GM21825 (cell line): ENCODE measurements at regions not wholly inside any gene's neighbourhood (a gene's known extent, or its start where the extent isn't known, plus 50 kb on each side); places are given as distances from the start of the nearest gene placed in this dataset.

ENCODE experiments used
- ATAC-seq: cut with Tn5 transposase; IDR thresholded peaks from one replicate; pipeline ENCODE4 v1.9.1; 2021; ENCODE audit warnings: mild to moderate bottlenecking, moderate library complexity; ENCODE audit not compliant: unreplicated experiment

DNA sequence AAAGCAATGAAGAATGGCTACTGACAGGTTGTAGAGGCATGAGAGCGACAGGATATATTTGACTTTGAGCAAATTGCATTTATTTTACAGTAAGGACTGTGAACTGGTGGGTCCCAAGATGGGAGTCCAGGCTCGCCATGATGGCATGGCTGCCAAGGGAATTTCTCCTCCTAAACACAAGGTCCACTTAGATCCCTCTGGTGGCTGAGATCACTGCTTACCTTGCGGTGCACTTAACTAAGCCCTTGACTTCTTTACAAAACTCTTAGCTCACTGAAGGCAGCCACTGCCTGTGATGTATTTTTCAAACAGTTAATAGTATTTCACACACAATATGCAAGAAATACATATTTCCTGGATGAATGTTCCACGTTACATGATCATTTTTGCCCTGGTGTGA lies 50.3 kb upstream of the SORBS2 start:
- ATAC-seq, result no peak

DNA sequence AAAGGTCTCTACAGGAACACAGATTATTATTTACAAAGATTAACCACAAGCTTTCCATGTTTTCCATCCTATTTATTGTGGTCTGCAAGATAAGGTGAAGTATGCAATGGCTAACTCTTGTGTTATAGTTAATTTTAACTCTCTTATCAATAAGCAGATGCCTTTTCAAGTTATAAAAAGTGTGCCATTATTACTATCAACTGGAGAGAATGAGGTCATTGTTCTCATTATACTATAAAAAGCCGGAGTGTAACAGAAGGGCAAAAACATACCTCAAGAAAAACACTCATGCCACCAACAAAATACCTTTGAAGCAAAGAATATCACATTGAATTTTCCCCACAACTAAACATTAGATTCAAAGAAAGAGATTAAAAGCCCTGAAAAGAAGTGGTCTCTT lies 52.0 kb upstream of the SORBS2 start:
- no peak for ATAC-seq

DNA sequence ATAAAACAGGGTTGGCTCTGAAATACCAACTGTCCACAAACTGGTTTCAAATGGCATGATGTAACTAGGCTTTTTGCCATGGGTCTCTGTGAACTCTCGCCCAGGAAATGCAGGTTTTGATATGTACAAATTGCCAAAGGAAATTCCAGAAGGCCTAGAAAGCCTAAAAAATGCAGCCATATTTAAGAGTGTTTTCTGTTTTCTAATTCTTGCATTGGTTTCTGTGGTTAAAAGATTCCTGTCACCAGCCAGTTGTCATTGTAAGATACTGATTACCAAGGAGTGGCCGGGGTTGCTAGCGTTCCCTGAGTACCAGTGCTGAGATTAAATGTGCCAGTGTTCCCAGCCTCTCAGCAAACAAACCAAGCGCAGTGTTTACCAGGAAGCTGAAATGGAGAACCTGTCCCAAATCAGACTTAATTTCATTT lies 53.9 kb upstream of the SORBS2 start:
- ATAC-seq, result no peak

DNA sequence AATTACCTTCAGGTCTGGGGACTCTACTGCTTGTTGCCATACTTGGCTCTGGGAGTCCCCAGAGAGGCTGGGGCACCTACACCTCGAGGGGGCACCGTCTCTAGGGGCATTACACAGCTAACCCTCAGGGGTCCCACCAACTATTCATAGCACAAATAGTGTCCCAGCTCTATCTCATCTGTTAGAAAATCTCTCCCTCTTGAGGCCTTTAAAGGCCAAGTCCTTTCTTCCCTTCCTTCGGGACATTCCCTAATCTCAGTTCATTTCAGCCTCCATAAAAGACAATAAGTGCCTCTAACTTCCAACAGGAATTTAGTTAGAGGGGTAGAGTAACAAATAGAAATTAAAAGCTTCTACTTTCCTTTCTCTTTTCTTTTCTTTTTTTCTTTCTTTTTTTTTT lies 55.8 kb upstream of the SORBS2 start:
- no peak for ATAC-seq

DNA sequence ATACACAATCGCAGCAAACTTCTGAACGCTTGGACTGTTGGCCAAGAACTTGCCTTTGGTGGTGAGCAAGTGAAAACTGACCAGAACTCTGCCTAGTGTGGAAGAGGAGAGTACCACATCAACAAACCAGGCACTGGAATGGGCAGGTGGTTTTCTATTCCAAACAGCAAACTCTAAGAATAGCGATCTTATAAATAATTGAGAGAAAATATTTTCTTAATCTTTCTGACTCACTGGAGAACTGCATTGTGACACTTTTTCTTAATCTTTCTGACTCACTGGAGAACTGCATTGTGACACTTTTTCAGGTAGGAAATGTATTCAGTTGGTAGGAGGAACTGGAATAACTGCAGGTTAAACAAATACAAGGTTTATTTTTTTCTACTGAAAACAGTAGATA lies 57.0 kb upstream of the SORBS2 start:
- no peak for ATAC-seq

DNA sequence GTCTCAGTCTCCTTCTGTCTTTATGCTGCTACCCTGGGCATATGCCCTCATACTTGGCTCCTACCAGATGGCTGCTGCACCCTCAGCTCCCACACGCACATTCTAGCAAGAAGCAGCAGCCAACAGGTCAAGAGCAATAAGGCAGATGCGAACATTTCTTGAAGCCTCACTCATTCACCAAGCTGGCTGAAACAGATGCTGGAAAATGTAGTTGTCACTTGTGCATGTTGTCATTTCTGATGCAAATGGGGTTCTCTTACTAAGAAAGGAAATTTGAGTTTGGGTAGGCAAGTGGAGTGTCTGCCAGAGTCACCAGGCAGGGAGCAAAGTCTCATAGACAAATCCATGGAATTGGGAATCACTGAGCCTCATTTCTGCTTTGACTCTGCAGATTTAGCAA lies 57.4 kb upstream of the SORBS2 start:
- no peak for ATAC-seq

DNA sequence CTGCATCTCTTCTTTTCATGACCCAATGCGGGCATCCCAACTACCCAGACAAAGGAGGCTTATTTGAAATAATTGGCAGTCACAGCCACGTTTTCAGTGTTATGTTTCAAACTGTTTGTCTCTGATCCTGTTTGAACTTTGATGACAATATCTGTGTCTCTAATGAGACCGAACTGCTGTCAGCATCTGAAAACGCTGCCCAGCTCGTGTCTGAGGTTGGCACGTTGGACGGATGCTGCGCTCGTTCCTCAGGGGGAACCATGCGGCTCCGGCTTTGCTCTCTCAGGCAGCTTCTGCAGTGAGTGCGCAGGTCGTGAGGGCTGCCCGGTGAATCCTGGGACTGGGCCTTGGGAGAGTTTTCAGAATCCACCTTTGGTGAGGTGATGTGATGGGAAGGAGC lies 58.4 kb upstream of the SORBS2 start:
- no peak for ATAC-seq

DNA sequence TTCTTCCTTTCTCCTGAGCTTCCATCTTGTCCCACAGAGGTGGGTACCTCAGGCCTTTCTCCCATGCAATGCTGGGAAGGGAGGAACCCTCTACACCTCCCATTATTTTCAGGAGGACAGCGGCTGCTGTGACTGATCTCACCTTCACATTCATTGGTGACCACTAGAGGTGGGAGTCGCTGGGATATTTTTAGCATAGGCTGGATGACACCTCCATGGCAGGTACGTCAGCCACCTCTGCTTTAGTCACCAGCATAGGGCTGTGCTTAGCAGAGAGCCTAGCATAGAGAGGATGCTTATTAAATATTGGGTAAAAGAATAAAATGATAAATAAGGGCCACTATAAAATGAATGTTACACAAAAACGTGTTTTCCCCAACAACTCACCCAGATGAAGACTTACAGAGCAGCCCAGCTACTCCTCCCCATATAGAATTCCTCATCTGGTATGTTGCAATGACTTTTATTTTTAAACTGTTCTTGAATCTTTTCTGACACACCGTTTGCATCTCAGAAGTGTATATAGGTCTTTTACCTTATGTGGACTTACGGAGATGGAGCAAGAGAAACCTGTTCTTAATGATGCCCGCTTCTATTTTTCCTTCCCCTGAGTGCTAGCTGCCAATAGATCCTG lies 60.9 kb upstream of the SORBS2 start:
- no peak for ATAC-seq

DNA sequence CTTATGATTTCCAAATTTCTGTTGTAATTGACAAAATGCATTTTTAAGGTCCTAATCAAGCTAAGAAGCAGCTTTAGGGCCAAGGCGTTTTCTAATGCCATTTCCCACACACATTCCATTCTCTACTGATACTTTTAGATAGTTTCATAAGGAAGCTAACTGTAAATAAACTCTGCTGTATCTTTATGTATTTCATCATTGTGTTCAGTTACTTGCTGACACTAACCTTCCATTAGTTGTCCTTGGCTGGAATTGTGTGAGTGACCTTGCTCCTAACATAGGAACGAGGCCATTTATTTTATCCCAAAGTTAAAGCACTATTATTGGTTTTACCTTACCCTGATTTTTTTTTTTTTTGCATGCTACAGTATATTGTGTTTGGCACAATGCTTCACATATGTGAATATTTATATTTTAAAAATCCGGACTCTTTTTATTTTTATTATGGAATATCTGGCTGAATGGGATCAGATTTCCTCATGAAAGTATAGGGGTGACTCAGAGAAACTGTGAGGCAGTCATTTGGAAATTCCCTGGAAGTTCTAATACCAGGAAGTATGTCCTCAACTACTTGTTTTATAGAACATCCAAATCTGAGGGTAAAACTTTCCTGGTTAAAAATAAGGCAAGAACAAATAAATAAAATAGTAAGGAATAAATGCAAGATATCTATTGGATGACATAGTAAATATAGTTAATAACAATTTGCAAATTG lies 62.7 kb upstream of the SORBS2 start:
- ATAC-seq, result no peak

DNA sequence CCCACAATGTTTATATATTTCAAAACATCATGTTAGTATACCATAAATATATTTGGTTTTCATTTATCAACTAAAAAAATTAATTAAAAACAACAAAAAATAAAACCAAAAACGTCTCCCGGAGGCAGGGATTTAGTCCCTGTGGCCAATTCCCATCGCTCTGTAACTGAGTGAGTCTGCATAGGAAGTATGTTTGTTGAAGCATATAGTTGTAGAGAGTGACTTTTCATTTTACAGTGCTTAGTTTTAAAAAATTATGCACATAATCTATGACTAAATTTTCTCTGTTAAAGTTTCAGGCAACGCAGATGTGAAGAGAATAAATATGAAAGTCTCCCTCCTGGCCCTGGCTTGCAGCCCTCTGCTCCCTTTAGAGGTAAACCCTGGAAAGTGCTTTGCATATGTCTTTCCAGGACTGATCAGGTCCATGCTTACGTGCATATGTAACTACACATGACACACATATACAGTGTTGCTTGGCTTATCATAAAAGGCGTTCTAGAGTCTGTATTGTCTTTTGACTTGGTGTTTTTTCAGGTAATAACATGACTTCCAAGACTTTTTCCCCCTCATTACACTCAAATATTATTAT lies 63.4 kb upstream of the SORBS2 start:
- ATAC-seq, result no peak

DNA sequence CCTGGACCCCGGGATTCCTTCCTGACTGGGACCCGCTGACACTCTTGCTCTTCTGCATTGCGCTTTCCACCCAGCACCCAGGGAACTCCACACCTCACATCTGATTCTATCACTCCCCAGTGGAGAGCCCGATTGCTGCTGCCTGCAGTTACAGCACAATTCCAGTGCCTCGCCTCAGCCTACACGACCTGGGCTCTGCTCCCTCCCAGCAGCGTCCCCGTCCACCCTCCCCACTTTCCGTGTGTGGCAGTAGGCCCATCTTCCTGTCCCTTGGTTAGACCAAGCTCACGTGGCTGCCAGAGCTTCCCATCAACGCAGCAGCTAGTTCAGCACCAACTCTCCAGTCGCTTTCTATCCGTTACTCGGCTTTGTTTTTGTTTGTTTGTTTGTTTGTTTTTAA lies 66.6 kb upstream of the SORBS2 start:
- ATAC-seq, result no peak

DNA sequence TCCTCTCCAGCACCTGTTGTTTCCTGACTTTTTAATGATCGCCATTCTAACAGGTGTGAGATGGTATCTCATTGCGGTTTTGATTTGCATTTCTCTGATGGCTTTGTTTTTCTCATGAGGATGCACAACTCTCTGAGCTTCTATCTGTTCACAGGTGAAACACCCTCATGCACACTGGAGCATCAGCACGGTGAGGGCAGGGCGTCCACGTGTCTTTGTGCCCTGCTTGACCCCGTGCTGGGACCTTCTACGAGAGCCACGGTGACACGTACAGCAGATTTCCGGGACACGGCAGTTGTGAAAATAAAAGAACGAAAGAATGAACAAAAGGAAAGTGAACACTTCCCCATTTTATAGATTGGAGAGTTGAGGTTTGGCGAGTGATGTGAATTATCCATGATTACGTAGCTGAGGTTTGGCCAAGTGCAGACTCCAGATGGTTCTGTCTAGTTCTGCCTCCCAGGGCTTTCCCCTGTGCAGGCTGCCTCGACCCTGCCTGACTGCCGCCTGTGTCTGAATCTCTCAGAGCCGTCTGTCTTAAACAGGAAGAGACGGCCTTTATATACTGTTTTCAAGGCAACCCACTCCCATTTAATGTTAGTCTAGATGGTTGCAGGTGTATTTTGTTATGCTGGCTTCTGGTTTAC lies 67.8 kb upstream of the SORBS2 start:
- ATAC-seq, result no peak

DNA sequence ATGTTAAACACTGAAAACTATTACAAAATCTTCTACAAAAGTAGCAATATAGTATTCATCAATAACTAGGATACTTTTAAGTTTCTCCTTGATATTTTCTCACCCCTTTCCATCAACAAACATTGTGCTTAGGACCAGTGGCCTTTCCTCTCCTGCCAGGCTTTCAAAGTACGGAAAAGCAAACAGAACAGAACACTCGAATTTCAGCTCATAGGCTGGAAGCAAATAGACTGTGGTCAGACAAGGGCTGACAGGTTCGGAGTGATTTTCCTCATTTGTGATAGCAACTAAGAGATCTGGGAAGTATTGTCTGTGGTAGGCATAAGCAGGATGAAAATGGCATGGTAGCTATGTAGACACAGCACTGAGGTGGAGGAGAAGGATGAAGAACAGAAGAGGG lies 68.6 kb upstream of the SORBS2 start:
- no peak for ATAC-seq

DNA sequence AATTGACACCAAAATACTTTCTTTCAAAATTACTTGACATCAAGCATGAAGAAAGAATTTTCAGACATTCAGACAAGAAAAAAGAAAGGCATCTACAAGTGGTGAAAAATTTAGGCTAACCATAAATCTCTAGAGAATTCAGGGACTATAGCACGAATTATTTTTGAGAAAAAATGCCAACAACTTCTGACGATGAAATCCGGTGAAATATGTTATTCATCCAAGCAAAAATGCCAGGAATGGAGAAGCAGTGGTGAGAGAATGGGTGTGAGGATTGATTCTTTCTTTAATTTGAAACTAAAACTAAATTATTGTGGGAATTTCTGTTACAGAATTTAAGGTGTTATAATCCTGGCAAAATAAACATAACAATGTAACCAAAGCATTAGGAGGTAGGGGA lies 69.4 kb upstream of the SORBS2 start:
- ATAC-seq, result no peak

DNA sequence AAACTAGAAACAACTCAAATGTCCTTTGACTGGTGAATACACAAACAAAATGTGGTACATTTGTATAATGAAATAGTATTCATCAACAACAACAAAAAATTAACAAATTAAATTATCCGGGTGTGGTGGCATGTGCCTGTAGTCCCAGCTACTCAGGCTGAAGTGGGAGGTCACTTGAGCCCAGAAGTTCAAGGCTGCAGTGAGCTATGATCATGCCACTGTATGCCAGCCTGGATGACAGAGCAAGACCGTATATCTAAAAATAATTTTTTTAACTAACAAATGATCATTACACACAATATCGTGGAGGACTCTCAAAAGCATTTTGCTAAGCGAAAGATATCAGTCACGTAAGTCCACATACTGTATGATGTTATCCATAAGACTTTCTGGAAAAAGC lies 71.6 kb upstream of the SORBS2 start:
- no peak for ATAC-seq

DNA sequence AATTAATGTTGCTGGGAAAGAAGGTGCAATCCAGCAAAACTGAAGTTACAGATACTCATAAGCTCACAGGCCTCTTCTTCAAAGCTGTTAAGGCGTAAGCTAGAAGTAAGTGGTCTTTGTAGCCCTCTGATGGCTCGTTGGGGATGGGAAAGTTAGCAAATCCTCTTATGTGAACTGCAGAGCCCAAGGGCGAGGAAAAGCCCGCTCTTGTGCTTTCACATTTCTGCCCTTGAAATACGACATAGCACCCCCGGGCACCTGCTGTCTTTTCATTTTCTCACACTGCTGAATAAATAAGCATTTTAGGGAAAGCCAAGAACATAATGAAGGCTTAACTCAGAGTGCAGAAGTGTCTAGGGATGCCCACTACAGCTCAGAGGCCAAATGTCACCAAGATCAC lies 73.1 kb upstream of the SORBS2 start:
- no peak for ATAC-seq

DNA sequence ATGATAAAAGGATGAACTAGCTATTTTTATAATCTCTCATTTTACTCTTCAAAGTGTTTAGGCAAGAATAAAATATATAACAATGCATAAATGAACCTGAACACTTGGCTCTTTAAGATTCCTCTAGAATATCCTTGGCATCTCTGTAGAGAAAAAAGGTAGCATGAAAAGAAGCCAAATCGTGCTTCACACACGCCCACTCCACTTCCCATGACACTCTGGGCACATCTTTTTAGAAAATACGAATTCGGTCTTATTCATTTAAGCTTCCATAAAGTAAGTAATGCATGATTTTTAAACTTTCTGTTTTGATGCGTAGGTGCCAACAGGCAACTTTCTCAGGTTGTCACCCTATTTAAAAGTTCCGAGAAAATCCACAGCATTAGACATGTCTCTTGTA lies 73.6 kb upstream of the SORBS2 start:
- ATAC-seq, result no peak

DNA sequence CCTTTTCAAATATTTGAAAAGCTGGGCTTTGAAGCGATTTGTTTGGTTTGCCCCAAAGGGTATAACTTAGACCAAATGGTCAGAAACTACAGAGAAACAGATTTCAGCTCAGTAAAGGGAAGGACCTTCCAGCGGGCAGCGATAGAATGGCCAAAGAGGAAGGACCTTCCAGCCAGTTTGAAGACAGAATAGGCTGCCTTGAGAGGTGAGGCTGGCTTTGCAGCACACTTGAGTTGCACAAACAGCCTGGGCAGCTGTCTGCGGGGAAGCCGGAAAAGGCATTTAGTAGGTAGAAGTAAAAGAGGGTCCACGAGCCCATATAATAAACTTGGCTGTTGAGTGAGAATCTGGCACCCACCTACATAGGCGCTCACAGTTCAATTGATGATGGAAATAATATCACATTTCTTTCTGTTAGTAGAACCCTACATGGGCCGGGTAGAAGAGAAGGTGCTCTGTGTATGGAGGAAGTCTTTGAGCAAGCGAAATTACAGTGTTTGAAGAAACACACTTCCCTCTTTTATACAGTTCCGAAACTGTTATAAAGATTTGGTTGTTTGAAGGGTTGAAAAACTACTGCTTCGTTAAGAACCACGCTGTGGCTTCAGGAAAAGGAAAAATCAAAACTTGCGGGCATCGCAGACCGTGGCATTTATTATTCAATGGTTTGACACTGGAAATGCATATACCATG lies 75.0 kb upstream of the SORBS2 start:
- no peak for ATAC-seq

DNA sequence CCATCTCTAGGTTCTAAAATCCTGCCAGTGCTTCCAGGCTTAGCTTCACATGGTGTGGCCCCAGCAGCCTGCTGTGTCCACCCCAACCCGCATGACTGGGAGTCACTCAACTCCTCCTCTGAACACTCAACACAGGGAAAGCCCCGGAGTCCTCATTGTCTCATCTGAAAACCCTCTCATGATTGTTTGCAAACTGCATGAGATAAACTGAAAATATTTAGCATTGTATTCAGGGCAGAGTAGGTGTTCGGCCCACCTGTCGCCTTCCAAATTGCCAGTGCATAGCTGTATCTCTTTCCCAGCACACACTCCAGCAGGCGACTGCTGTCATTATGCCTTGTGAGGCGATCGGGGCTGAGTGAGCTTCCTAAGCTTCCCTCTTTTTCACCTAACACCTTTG lies 76.7 kb upstream of the SORBS2 start:
- ATAC-seq, result no peak

DNA sequence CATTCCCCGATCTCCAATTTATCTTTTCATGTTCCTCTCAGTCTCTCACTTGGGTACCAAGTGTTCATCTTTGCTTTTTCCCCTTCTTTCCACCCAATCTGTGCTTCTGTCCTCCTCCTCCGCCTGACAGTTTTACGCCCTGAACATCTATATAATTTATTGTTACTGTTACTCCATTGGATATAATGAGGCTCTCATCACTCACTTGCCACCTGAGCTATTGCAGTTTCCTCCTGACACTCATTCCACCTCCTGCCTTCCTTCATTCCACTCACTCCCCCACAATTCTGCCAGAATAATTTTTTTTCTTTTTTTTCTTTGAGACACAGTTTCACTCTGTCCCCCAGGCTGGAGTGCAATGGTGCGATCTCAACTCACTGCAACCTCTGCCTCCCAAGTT lies 77.6 kb upstream of the SORBS2 start:
- no peak for ATAC-seq

DNA sequence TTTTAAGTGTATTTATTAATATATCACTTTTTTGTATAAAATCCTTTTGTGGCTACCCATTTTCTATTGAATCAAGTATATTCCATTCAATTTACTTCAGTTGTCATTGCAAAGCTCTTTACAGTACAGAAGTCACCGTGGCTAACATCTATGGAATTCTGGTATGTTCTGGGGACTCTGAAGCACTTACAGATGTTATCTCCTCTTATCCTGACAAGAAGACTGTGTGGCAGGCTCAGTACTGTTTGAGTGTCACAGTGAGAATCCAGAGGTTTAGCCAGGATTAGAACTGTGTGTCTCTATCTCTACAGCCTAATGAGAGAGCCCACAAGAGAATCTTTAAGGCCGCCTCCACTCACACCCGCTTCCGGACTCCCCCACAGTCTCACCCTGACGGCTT lies 78.2 kb upstream of the SORBS2 start:
- no peak for ATAC-seq

DNA sequence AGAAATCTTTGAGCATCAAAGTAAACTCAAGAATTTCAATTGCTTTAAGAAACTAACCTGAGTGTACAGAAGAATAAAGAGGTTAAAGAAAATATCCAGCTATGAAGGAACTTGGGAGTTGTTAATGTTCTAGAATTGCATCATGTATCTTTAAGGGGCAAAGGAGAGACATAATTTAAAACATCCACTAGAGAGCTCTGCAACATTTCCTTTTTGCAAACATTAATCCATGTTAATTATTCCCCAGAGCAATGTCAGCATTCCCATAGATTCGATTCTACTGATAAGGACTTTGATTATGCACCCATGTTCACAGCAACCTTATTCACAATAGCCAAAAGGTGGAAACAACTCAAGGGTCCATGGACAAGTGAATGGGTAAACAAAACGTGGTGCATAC lies 80.2 kb upstream of the SORBS2 start:
- no peak for ATAC-seq
